ENCODE measurements at regions not wholly inside any gene's neighbourhood (a gene's known extent, or its start where the extent isn't known, plus 50 kb on each side); places are given as distances from the start of the nearest gene placed in this dataset.

- DNase-seq = no peak
These were observed 84.7 kb upstream of the BARX2 start for GRCh38 chr11:129290966-129291365.

- no peak for DNase-seq
These were observed 86.2 kb upstream of the BARX2 start for GRCh38 chr11:129289350-129290040.

- DNase-seq = no peak
These were observed 87.7 kb upstream of the BARX2 start for GRCh38 chr11:129287920-129288319.

- DNase-seq = no peak
These were observed 88.8 kb upstream of the BARX2 start for GRCh38 chr11:129286813-129287212.

- DNase-seq = no peak
These were observed 90.3 kb upstream of the BARX2 start for GRCh38 chr11:129285402-129285786.

GRCh38 chr11:129283141-129283540 lies 91.0 kb upstream of the ARHGAP32 start:
- DNase-seq = no peak

GRCh38 chr11:129282634-129283033 lies 90.5 kb upstream of the ARHGAP32 start:
- DNase-seq = no peak

- DNase-seq = no peak
These were observed 89.6 kb upstream of the ARHGAP32 start for GRCh38 chr11:129281471-129282415.

GRCh38 chr11:129280027-129280811 lies 88.1 kb upstream of the ARHGAP32 start:
- peak; percentile 20 for DNase-seq

GRCh38 chr11:129279326-129280026 lies 87.4 kb upstream of the ARHGAP32 start:
- DNase-seq = peak; percentile 87

GRCh38 chr11:129278586-129279319 lies 86.6 kb upstream of the ARHGAP32 start:
- peak; percentile 26 for DNase-seq

GRCh38 chr11:129277198-129277843 lies 85.2 kb upstream of the ARHGAP32 start:
- no peak for DNase-seq

- DNase-seq = no peak
These were observed 83.7 kb upstream of the ARHGAP32 start for GRCh38 chr11:129275828-129276227.

GRCh38 chr11:129273944-129274711 lies 82.0 kb upstream of the ARHGAP32 start:
- DNase-seq = no peak

- DNase-seq = no peak
These were observed 81.2 kb upstream of the ARHGAP32 start for GRCh38 chr11:129273322-129273721.

GRCh38 chr11:129271030-129271429 lies 78.9 kb upstream of the ARHGAP32 start:
- DNase-seq = no peak

- no peak for DNase-seq
These were observed 78.3 kb upstream of the ARHGAP32 start for GRCh38 chr11:129270446-129270845.

- no peak for DNase-seq
These were observed 76.2 kb upstream of the ARHGAP32 start for GRCh38 chr11:129268371-129268770.

GRCh38 chr11:129267716-129268115 lies 75.6 kb upstream of the ARHGAP32 start:
- DNase-seq = no peak

- DNase-seq = no peak
These were observed 74.4 kb upstream of the ARHGAP32 start for GRCh38 chr11:129266536-129266935.

Data from fibroblast of skin of abdomen (primary cell).